ENCODE measurements at regions not wholly inside any gene's neighbourhood (a gene's known extent, or its start where the extent isn't known, plus 50 kb on each side); places are given as distances from the start of the nearest gene placed in this dataset.
"Not testable (repeated sequence)": the region's sequence is repeated elsewhere in the genome, so short reads cannot be mapped to it uniquely, and the experiment has no call there.

DNA sequence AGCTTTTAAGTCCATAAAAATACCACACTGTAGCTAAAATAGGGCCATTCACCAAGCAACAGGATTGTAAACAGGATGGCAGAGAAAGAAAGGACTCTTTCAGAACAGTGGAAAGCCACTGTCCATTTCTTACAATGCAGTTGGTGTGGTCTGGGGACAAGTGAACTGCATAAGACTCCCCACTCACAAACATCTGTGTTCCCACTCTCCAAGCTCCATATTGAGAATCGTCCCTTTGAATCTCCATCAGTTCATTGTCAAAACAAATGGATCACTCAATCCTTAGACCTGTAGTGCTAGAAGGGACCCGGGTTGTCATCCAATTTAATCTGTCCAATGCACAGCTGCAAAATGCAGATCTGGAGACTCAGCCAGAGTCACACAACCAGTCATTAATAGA, 347.4 kb upstream of the KLHL29 start:
- H3K4me3 ChIP-seq (ENCODE audit: low read depth, low read length): no peak overlapping the region
- no peak for DNase-seq (ENCODE audit: low read depth)
- TF ChIP-seq, protein P1, sequence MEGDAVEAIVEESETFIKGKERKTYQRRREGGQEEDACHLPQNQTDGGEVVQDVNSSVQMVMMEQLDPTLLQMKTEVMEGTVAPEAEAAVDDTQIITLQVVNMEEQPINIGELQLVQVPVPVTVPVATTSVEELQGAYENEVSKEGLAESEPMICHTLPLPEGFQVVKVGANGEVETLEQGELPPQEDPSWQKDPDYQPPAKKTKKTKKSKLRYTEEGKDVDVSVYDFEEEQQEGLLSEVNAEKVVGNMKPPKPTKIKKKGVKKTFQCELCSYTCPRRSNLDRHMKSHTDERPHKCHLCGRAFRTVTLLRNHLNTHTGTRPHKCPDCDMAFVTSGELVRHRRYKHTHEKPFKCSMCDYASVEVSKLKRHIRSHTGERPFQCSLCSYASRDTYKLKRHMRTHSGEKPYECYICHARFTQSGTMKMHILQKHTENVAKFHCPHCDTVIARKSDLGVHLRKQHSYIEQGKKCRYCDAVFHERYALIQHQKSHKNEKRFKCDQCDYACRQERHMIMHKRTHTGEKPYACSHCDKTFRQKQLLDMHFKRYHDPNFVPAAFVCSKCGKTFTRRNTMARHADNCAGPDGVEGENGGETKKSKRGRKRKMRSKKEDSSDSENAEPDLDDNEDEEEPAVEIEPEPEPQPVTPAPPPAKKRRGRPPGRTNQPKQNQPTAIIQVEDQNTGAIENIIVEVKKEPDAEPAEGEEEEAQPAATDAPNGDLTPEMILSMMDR (IDR thresholded peaks at IDR 0.05; ENCODE audit: insufficient read depth, low read length): no peak

- no peak for DNase-seq (ENCODE audit: low read depth)
- H3K4me3 ChIP-seq (ENCODE audit: low read depth, low read length): no peak overlapping the region
- TF ChIP-seq, protein P1 (IDR thresholded peaks at IDR 0.05; ENCODE audit: insufficient read depth, low read length): no peak
These were observed 343.5 kb upstream of the KLHL29 start for GRCh38 chr2:23041443-23041842.

GRCh38 chr2:23042216-23042906, 342.6 kb upstream of the KLHL29 start:
- no peak overlapping the region for H3K4me3 ChIP-seq (ENCODE audit: low read depth, low read length)
- peak; percentile 39 for DNase-seq (ENCODE audit: low read depth)
- TF ChIP-seq, protein P1 (IDR thresholded peaks at IDR 0.05; ENCODE audit: insufficient read depth, low read length): no peak

GRCh38 chr2:23050388-23050787, 334.6 kb upstream of the KLHL29 start:
- no peak overlapping the region for H3K4me3 ChIP-seq (ENCODE audit: low read depth, low read length)
- TF ChIP-seq, protein P1 (IDR thresholded peaks at IDR 0.05; ENCODE audit: insufficient read depth, low read length): no peak
- no peak for DNase-seq (ENCODE audit: low read depth)

- no peak for DNase-seq (ENCODE audit: low read depth)
- H3K4me3 ChIP-seq (ENCODE audit: low read depth, low read length): no peak overlapping the region
- TF ChIP-seq, protein P1 (IDR thresholded peaks at IDR 0.05; ENCODE audit: insufficient read depth, low read length): no peak
These were observed 331.4 kb upstream of the KLHL29 start for GRCh38 chr2:23053601-23054000.

DNA sequence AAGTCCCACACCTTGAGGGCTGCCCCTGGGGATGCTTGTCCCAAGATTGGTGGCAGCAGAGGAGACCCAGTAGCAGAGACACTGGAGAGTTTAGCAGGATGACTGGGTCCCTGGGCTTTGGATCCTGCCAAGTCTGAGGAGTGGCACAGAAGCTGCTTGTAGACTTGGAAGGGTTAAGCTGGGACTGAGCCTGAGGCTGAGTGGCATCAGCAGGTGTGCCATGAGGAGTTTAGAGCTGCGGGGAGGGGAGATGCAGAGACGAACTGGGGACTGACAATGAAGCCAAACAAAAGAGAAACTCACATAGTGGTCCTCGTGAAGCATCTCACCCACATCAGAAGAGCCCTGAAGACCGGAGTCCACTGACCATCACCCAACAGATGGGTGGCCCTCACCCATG, 329.7 kb upstream of the KLHL29 start:
- no peak overlapping the region for H3K4me3 ChIP-seq (ENCODE audit: low read depth, low read length)
- DNase-seq (ENCODE audit: low read depth): no peak
- TF ChIP-seq, protein P1 (IDR thresholded peaks at IDR 0.05; ENCODE audit: insufficient read depth, low read length): no peak

DNA sequence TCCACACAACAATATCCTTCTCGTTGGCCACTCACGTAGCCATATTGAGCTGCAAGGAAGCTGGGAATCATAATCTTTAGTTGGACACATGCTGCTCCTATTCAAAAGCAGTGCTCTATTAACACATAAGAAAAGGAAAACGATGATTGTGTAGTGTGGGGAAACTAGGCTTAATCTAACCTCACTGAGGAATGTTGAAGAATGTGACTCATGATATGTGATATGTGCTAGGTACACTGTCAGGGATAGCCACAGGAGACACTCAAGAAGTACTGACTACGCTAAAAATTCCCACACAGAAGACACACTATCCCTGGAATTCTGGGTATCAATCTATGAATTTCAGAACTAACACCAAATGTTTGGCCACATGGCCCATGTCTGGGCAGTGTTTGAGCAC, 328.1 kb upstream of the KLHL29 start:
- not testable (repeated sequence) for DNase-seq (ENCODE audit: low read depth); H3K4me3 ChIP-seq (ENCODE audit: low read depth, low read length)

All from fibroblast of the aortic adventitia (primary cell).